Endothelial cell of umbilical vein (primary cell): ENCODE measurements at regions not wholly inside any gene's neighbourhood (a gene's known extent, or its start where the extent isn't known, plus 50 kb on each side); places are given as distances from the start of the nearest gene placed in this dataset.

ENCODE experiments used
- BruUV-seq: library from RNA; stranded (reverse); fragments of 400-500 nt; replicated peaks from 2 replicates; lab custom pipeline; 2021; lab: Mats Ljungman, UMichigan
- CTCF ChIA-PET: fragments of 300-600, 350-600 bp; sonication (Branson Sonifier 250); formaldehyde crosslinking; loops from one replicate; lab custom pipeline; 2021; ENCODE audit warnings: antibody characterized with exemption, inconsistent platforms; lab: Charles Lee
- POLR2A ChIA-PET: fragments of 300-600, 350-600 bp; sonication (Branson Sonifier 250); formaldehyde crosslinking; loops from one replicate; lab custom pipeline; 2021; ENCODE audit warnings: antibody characterized with exemption, inconsistent platforms; lab: Charles Lee
- DNase-seq: peaks from one replicate; pipeline ENCODE4 v3.0.0-alpha.2; 2011; ENCODE audit warnings: low read depth, low spot score
- FAIRE-seq: peaks from 2 replicates; lab custom pipeline; 2011; peaks lifted over from hg19 to GRCh38; lab: Jason Lieb, UNC
- H2AFZ ChIP-seq: 2 replicates; pipeline ENCODE4 v1.6.0; 2012; ENCODE audit warnings: low read depth, low read length, control low read depth, inconsistent platforms
- H3K27ac ChIP-seq: 2 replicates; pipeline ENCODE4 v1.5.1; 2011; ENCODE audit warnings: low read depth, mild to moderate bottlenecking, control low read depth, low read length, moderate library complexity; ENCODE audit not compliant: insufficient read depth
- H3K27me3 ChIP-seq, 2 experiments: 2 replicates each; pipeline versions ENCODE4 v1.6.0 to v1.6.1; 2011; ENCODE audit warnings: low read length in 2 of 2, mixed read lengths in 1 of 2; ENCODE audit not compliant: control insufficient read depth in 2 of 2, insufficient read depth in 2 of 2
- H3K36me3 ChIP-seq, 2 experiments: 2 replicates in 1 of 2; 3 replicates in 1 of 2; pipeline ENCODE4 v1.5.1; 2011; ENCODE audit warnings: low read length in 2 of 2, mild to moderate bottlenecking in 1 of 2, moderate library complexity in 1 of 2; ENCODE audit not compliant: control insufficient read depth in 2 of 2, insufficient read depth in 2 of 2; ENCODE audit errors: extremely low read depth in 1 of 2
- H3K4me1 ChIP-seq: 3 replicates; pipeline ENCODE4 v1.5.1; 2011; ENCODE audit warnings: mild to moderate bottlenecking, low read length; ENCODE audit not compliant: control insufficient read depth, insufficient read depth; ENCODE audit errors: extremely low read depth
- H3K4me2 ChIP-seq: 2 replicates; pipeline ENCODE4 v1.6.1; 2011; ENCODE audit warnings: low read length, control low read depth, mixed read lengths; ENCODE audit not compliant: insufficient read depth
- H3K4me3 ChIP-seq, 3 experiments: fragments of 200-600 bp in 1 of 3; sonication (generic), shearing (Covaris generic) in 1 of 3; replicated peaks in 1 of 3; 2 replicates each; pipeline ENCODE4 v1.5.1; 2011 to 2016; ENCODE audit warnings: control low read depth in 3 of 3, low read length in 3 of 3, mild to moderate bottlenecking in 2 of 3, inconsistent platforms in 1 of 3, low read depth in 1 of 3, moderate library complexity in 1 of 3; ENCODE audit not compliant: insufficient read depth in 1 of 3
- H3K79me2 ChIP-seq: 2 replicates; pipeline ENCODE4 v1.6.0; 2012; ENCODE audit warnings: low read length, inconsistent platforms; ENCODE audit not compliant: control insufficient read depth, insufficient read depth
- H3K9ac ChIP-seq: replicated peaks from 2 replicates; pipeline ENCODE3; 2011; ENCODE audit warnings: low read length, control low read depth; ENCODE audit not compliant: insufficient read depth; ENCODE audit errors: extremely low read depth
- H3K9me1 ChIP-seq: replicated peaks from 3 replicates; pipeline ENCODE4 v1.6.0; 2011; ENCODE audit warnings: mild to moderate bottlenecking, low read length; ENCODE audit not compliant: control insufficient read depth, insufficient read depth; ENCODE audit errors: extremely low read depth
- H3K9me3 ChIP-seq: replicated peaks from 2 replicates; pipeline ENCODE4 v1.5.1; 2012; ENCODE audit warnings: low read length, inconsistent platforms; ENCODE audit not compliant: control insufficient read depth, insufficient read depth
- H4K20me1 ChIP-seq: replicated peaks from 2 replicates; pipeline ENCODE3; 2011; ENCODE audit warnings: mild to moderate bottlenecking, low read length; ENCODE audit not compliant: control insufficient read depth, insufficient read depth; ENCODE audit errors: extremely low read depth
- EZH2 ChIP-seq: IDR thresholded peaks from 2 replicates; pipeline ENCODE4 v1.6.1; 2012; ENCODE audit warnings: borderline replicate concordance, low read depth, mild to moderate bottlenecking, moderate library complexity, low read length, inconsistent platforms; ENCODE audit not compliant: severe bottlenecking
- FOS ChIP-seq: IDR thresholded peaks from 2 replicates; pipeline ENCODE4 v1.6.1; 2011; ENCODE audit warnings: mild to moderate bottlenecking, low read length, moderate library complexity, borderline replicate concordance; ENCODE audit not compliant: insufficient read depth
- GATA2 ChIP-seq: IDR thresholded peaks from 2 replicates; pipeline ENCODE4 v1.7.0; 2011; ENCODE audit warnings: low read depth, mild to moderate bottlenecking, moderate library complexity, mixed read lengths, low read length; ENCODE audit not compliant: insufficient read length, insufficient read depth
- JUN ChIP-seq: IDR thresholded peaks from 2 replicates; pipeline ENCODE4 v1.6.1; 2011; ENCODE audit warnings: borderline replicate concordance, low read depth; ENCODE audit not compliant: insufficient read length, insufficient read depth
- MYC ChIP-seq: IDR thresholded peaks from one replicate; pipeline ENCODE4 v1.6.1; 2011; ENCODE audit warnings: mild to moderate bottlenecking, low read depth, low read length
- POLR2A ChIP-seq: IDR thresholded peaks from 2 replicates; pipeline ENCODE4 v1.6.1; 2012; ENCODE audit warnings: low read depth, mild to moderate bottlenecking, control low read depth, low read length
- POLR2AphosphoS5 ChIP-seq: IDR thresholded peaks from 2 replicates; pipeline ENCODE4 v1.6.1; 2012; ENCODE audit warnings: low read depth, mild to moderate bottlenecking, control low read depth, low read length, moderate library complexity; ENCODE audit not compliant: insufficient read depth
- dilution Hi-C: fragments of 300-500 bp; cut with MboI; formaldehyde crosslinking; loops from one replicate; pipeline ENCODE4 v1.15.0; 2019; ENCODE audit warnings: low sequenced_read_pairs; ENCODE audit not compliant: extremely low pct_ligation_motif_present
- intact Hi-C: fragments of 100-400 bp; cut with micrococcal nuclease; formaldehyde crosslinking; loops from one replicate; pipeline ENCODE4 v1.10.0; 2022
- TF ChIP-seq, protein P1 (sequence below), 2 donors: IDR thresholded peaks; 1 replicate in 1 of 2; 2 replicates in 1 of 2; pipeline ENCODE4 v1.5.1; 2011; ENCODE audit warnings: low read length in 2 of 2, mild to moderate bottlenecking in 2 of 2, moderate library complexity in 2 of 2, control low read depth in 1 of 2, inconsistent platforms in 1 of 2, low read depth in 1 of 2; ENCODE audit not compliant: insufficient read depth in 1 of 2; ENCODE audit errors: extremely low read depth in 1 of 2
- TF ChIP-seq, protein P2 (sequence below): IDR thresholded peaks from 2 replicates; pipeline ENCODE4 v1.6.1; 2011; ENCODE audit not compliant: insufficient read depth, insufficient read length

DNA sequence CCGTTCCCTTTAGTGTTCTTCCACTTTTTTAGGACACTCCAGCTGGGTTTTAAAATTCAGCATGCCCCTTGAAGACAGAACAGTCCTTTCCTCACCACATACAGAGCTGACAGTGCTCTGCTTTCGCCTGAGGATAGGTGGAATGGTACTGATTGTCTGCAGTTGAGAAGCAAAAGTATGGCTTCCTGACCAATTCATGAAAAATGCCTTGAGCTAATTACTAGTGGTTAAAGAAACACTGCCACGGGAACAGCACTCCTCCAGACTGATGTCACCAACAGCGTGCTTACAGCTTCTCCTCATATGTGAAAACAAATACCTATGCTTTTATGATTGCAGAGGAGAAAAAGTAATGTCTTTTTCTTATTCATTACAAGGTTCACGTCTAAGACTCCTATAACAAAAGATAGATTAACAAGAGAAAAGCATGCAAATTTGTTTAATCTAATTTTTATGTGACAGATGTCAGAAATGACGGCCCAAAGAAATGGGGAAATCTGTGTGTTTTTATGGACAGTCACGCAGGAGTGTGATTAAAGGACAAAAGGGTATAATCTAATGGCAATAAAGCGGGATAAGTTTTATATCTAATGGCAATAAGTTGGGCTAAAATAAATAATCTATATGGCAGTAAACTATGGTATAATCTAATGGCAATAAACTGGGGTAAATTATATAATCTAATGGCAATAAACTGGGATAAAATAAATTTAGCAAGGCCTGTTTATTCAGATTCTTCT lies 123.4 kb upstream of the ARHGAP42 start:
- intact Hi-C loops = no loop called here
- CTCF ChIA-PET = interaction anchor here (1.0 kb wide), 1 partner anchor 13 kb away, joined by 5 read pairs; no protein-coding TSS in a partner anchor
- H3K27ac ChIP-seq = no peak overlapping the region
- H3K9me1 ChIP-seq = no peaks in the 10 kb centered on the region
- H3K36me3 ChIP-seq = no peaks in the 10 kb centered on the region
- H3K79me2 ChIP-seq = no peaks in the 10 kb centered on the region
- no peak overlapping the region for H3K9ac ChIP-seq
- no peaks in the 10 kb centered on the region for H4K20me1 ChIP-seq
- H2AFZ ChIP-seq = no peak overlapping the region
- no peak overlapping the region for H3K4me3 ChIP-seq
- no peak overlapping the region for H3K4me2 ChIP-seq
- FAIRE-seq (no peak), DNase-seq (no peak)
- BruUV-seq = no TSS peak
- POLR2A ChIA-PET = no interaction called here
- TF ChIP-seq GATA2 (no peak), FOS (no peak), POLR2AphosphoS5 (no peak), POLR2A (no peak), MYC (no peak), JUN (no peak), EZH2 (no peak)
- TF ChIP-seq, protein P1, sequence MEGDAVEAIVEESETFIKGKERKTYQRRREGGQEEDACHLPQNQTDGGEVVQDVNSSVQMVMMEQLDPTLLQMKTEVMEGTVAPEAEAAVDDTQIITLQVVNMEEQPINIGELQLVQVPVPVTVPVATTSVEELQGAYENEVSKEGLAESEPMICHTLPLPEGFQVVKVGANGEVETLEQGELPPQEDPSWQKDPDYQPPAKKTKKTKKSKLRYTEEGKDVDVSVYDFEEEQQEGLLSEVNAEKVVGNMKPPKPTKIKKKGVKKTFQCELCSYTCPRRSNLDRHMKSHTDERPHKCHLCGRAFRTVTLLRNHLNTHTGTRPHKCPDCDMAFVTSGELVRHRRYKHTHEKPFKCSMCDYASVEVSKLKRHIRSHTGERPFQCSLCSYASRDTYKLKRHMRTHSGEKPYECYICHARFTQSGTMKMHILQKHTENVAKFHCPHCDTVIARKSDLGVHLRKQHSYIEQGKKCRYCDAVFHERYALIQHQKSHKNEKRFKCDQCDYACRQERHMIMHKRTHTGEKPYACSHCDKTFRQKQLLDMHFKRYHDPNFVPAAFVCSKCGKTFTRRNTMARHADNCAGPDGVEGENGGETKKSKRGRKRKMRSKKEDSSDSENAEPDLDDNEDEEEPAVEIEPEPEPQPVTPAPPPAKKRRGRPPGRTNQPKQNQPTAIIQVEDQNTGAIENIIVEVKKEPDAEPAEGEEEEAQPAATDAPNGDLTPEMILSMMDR (IDR thresholded peaks at IDR 0.05; ENCODE audit: extremely low read depth in 1 of 2, insufficient read depth in 1 of 2, low read depth in 1 of 2, low read length in 2 of 2) = no peak
- TF ChIP-seq, protein P2, sequence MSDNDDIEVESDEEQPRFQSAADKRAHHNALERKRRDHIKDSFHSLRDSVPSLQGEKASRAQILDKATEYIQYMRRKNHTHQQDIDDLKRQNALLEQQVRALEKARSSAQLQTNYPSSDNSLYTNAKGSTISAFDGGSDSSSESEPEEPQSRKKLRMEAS = no peak
- peaks cover 30% of the 10 kb centered on the region for H3K4me1 ChIP-seq
- H3K27me3 ChIP-seq = no peaks in the 10 kb centered on the region
- H3K9me3 ChIP-seq = no peaks in the 10 kb centered on the region
- dilution Hi-C loops = no loop called here
